ENCODE measurements at regions not wholly inside any gene's neighbourhood (a gene's known extent, or its start where the extent isn't known, plus 50 kb on each side); places are given as distances from the start of the nearest gene placed in this dataset.

DNA sequence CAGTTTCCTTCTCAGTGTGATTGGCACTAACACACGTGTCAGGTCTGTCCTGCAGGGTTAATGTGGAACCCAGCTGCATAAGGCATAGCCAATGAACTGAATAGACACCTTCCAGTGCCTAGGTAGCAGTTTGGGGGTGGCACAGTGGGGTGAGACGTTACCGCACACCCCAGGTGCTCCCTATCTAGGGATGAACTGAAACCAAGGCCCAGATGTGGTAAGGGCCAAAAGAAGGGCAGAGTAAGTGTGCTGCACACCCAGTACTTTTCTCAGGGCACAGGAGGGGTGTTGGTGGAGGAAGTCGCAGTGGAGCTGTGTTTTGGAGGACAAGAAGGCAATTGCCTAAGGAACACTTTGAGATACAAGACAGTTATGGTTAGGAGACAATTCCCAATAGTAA lies 317.9 kb upstream of the TSHZ3 start:
- no peak for TF ChIP-seq TAF1 (IDR thresholded peaks at IDR 0.05; ENCODE audit: low read depth)
- no peak for TF ChIP-seq MAX (IDR thresholded peaks at IDR 0.05)
- TF ChIP-seq FOXM1 (IDR thresholded peaks at IDR 0.05; ENCODE audit: borderline replicate concordance, low read depth): no peak
- no peak for TF ChIP-seq REST (IDR thresholded peaks at IDR 0.05; ENCODE audit: low read depth)
- no peak for TF ChIP-seq EP300 (IDR thresholded peaks at IDR 0.05; ENCODE audit: borderline replicate concordance)
- no peak for TF ChIP-seq RAD21 (IDR thresholded peaks at IDR 0.05; ENCODE audit: low read depth)
- TF ChIP-seq, protein P1, sequence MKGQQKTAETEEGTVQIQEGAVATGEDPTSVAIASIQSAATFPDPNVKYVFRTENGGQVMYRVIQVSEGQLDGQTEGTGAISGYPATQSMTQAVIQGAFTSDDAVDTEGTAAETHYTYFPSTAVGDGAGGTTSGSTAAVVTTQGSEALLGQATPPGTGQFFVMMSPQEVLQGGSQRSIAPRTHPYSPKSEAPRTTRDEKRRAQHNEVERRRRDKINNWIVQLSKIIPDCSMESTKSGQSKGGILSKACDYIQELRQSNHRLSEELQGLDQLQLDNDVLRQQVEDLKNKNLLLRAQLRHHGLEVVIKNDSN (IDR thresholded peaks at IDR 0.05): no peak
- no peak for TF ChIP-seq TEAD4 (IDR thresholded peaks at IDR 0.05)
- no peak for TF ChIP-seq CREB1 (IDR thresholded peaks at IDR 0.05; ENCODE audit: low read depth)
- no peak for TF ChIP-seq YY1 (IDR thresholded peaks at IDR 0.05; ENCODE audit: low read depth)
- no peak for TF ChIP-seq CEBPB (IDR thresholded peaks at IDR 0.05)
- no peak for TF ChIP-seq TCF12 (IDR thresholded peaks at IDR 0.05; ENCODE audit: low read depth)
- TF ChIP-seq ZBTB7A (IDR thresholded peaks at IDR 0.05; ENCODE audit: low read depth): no peak
- TF ChIP-seq EGR1 (IDR thresholded peaks at IDR 0.05): no peak
- no peak for TF ChIP-seq NFIC (IDR thresholded peaks at IDR 0.05)

DNA sequence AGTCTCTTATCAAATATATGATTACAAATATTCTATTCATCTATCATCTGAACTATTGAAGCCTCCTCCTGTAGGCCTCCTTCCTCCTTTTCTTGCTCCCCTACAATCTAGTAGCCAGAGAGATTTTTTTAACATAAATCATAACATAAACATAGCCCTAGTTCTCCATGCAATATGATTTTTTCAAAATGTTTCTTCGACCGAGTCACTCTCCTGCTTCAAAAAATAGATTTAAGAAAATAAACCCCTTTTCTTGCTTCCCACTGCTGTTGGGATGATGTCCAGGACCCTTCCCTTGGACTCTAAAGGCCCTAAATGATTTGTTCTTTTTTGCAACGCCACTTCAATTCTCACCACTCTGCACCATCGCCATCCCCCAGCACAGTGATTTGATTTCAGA lies 319.7 kb upstream of the TSHZ3 start:
- TF ChIP-seq FOXM1 (IDR thresholded peaks at IDR 0.05; ENCODE audit: borderline replicate concordance, low read depth) (no peak), EP300 (IDR thresholded peaks at IDR 0.05; ENCODE audit: borderline replicate concordance) (no peak), CEBPB (IDR thresholded peaks at IDR 0.05) (no peak), MAX (IDR thresholded peaks at IDR 0.05) (no peak), NFIC (IDR thresholded peaks at IDR 0.05) (no peak), EGR1 (IDR thresholded peaks at IDR 0.05) (no peak)

DNA sequence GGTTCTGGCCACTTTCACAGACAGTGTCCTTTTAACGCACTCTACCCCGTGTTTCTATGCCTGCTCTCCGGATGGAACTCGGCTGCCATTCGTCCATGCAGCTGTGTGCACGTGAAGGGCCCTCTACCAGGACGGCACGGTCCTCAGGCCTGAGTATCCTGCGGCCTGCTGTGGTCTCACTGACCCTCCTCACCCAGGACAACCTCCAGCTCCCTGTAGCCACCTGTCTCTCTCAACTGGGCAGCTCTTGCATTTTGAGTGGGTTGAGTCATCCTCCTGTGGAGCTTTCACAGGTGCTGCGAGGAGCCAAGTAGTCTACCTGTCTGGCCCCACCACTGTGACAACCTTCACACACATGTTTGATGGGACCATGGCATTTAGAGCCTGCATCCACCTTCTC lies 321.7 kb upstream of the TSHZ3 start:
- no peak for TF ChIP-seq TEAD4 (IDR thresholded peaks at IDR 0.05)
- TF ChIP-seq RAD21 (IDR thresholded peaks at IDR 0.05; ENCODE audit: low read depth): no peak
- TF ChIP-seq CEBPB (IDR thresholded peaks at IDR 0.05): no peak
- no peak for TF ChIP-seq CREB1 (IDR thresholded peaks at IDR 0.05; ENCODE audit: low read depth)
- TF ChIP-seq NFIC (IDR thresholded peaks at IDR 0.05): no peak
- no peak for TF ChIP-seq REST (IDR thresholded peaks at IDR 0.05; ENCODE audit: low read depth)
- no peak for TF ChIP-seq TAF1 (IDR thresholded peaks at IDR 0.05; ENCODE audit: low read depth)

GRCh38 chr19:31671411-31672035 lies 322.3 kb upstream of the TSHZ3 start:
- TF ChIP-seq REST (IDR thresholded peaks at IDR 0.05; ENCODE audit: low read depth) (no peak), TEAD4 (IDR thresholded peaks at IDR 0.05) (no peak), TAF1 (IDR thresholded peaks at IDR 0.05; ENCODE audit: low read depth) (no peak), YY1 (IDR thresholded peaks at IDR 0.05; ENCODE audit: low read depth) (no peak), CREB1 (IDR thresholded peaks at IDR 0.05; ENCODE audit: low read depth) (no peak), NFIC (IDR thresholded peaks at IDR 0.05) (no peak), MAX (IDR thresholded peaks at IDR 0.05) (no peak)

GRCh38 chr19:31674503-31675192 lies 325.4 kb upstream of the TSHZ3 start:
- TF ChIP-seq EGR1 (IDR thresholded peaks at IDR 0.05) (no peak), CREB1 (IDR thresholded peaks at IDR 0.05; ENCODE audit: low read depth) (no peak)
- TF ChIP-seq, protein P1 (IDR thresholded peaks at IDR 0.05): no peak

All from Ishikawa (cell line).